Stimulated activated CD8-positive, alpha-beta memory T cell treated with anti-CD3 and anti-CD28 coated beads, Interleukin-15, amount 100 ng/mL, for 48 hours (primary cell): ENCODE measurements at regions not wholly inside any gene's neighbourhood (a gene's known extent, or its start where the extent isn't known, plus 50 kb on each side); places are given as distances from the start of the nearest gene placed in this dataset.

Source experiments
- DNase-seq, 2 donors: peaks; one replicate each; pipeline ENCODE4 v3.0.0-alpha.2; 2020; ENCODE audit warnings: low read depth in 2 of 2

- DNase-seq = no peak
Observed at GRCh38 chr10:111725050-111725449, 458.5 kb downstream of the GPAM start.

GRCh38 chr10:111732166-111732785 is 451.3 kb downstream of the GPAM start:
- no peak for DNase-seq

- no peak for DNase-seq
Observed at GRCh38 chr10:111739125-111739873, 444.3 kb downstream of the GPAM start.

- no peak for DNase-seq
Observed at GRCh38 chr10:111739874-111740139, 443.8 kb downstream of the GPAM start.

- DNase-seq = no peak
Observed at GRCh38 chr10:111745982-111746381, 437.6 kb downstream of the GPAM start.

GRCh38 chr10:111747751-111748150 is 435.8 kb downstream of the GPAM start:
- no peak for DNase-seq

GRCh38 chr10:111748184-111748583 is 435.4 kb downstream of the GPAM start:
- DNase-seq = no peak

GRCh38 chr10:111750165-111750849 is 433.3 kb downstream of the GPAM start:
- no peak for DNase-seq

GRCh38 chr10:111756217-111757061 is 427.1 kb downstream of the GPAM start:
- DNase-seq = no peak

- DNase-seq = no peak
Observed at GRCh38 chr10:111758593-111758992, 425.0 kb downstream of the GPAM start.

- no peak for DNase-seq
Observed at GRCh38 chr10:111762114-111762513, 421.5 kb downstream of the GPAM start.

GRCh38 chr10:111765216-111765615 is 418.3 kb downstream of the GPAM start:
- DNase-seq = no peak

- DNase-seq = no peak
Observed at GRCh38 chr10:111766464-111766863, 417.1 kb downstream of the GPAM start.

GRCh38 chr10:111767661-111768060 is 415.9 kb downstream of the GPAM start:
- no peak for DNase-seq

- no peak for DNase-seq
Observed at GRCh38 chr10:111773950-111774349, 409.6 kb downstream of the GPAM start.

GRCh38 chr10:111774486-111774885 is 409.1 kb downstream of the GPAM start:
- no peak for DNase-seq

- DNase-seq = no peak
Observed at GRCh38 chr10:111784436-111784835, 399.1 kb downstream of the GPAM start.

GRCh38 chr10:111784946-111785465 is 398.6 kb downstream of the GPAM start:
- no peak for DNase-seq

GRCh38 chr10:111785921-111786320 is 397.6 kb downstream of the GPAM start:
- DNase-seq = no peak

- DNase-seq = no peak
Observed at GRCh38 chr10:111789821-111790220, 393.7 kb downstream of the GPAM start.

GRCh38 chr10:111801841-111802240 is 381.7 kb downstream of the GPAM start:
- no peak for DNase-seq

GRCh38 chr10:111804781-111805180 is 378.8 kb downstream of the GPAM start:
- DNase-seq = no peak
